PC-3 (cell line): ENCODE measurements at regions not wholly inside any gene's neighbourhood (a gene's known extent, or its start where the extent isn't known, plus 50 kb on each side); places are given as distances from the start of the nearest gene placed in this dataset.

Experiments
- EZH2 ChIP-seq: fragments of 300-600 bp; sonication (generic); IDR thresholded peaks from one replicate; pipeline ENCODE4 v1.6.1; 2017; ENCODE audit warnings: antibody characterized with exemption, mild to moderate bottlenecking, low read length; ENCODE audit not compliant: unreplicated experiment
- EZH2phosphoT487 ChIP-seq: fragments of 300-600 bp; sonication (generic); IDR thresholded peaks from 2 replicates; pipeline ENCODE4 v1.6.1; 2018; ENCODE audit warnings: mild to moderate bottlenecking, antibody characterized with exemption, low read length, borderline replicate concordance
- TF ChIP-seq, protein P1 (sequence below): fragments of 300-600 bp; sonication (generic); conservative IDR thresholded peaks from 2 replicates; pipeline ENCODE4 v1.5.1; 2017; ENCODE audit warnings: antibody characterized with exemption, low read depth, mild to moderate bottlenecking, low read length

DNA sequence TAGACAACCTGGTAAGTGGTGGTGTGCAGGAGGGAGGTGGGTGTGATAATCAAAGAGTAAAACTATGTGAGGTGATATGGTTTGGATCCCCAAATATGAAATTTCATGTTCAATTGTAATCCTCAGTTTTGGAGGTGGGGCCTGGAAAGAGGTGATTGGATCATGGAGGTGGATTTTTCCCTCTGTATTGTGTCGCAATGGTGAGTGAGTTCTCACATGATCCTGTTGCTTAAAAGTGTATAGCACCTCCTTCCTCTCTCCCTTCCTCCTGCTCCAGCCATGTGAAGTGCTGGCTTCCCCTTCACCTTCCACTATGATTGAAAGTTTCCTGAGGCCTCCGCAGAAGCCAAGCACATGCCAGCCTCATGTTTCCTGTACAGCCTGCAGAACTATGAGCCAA lies 270.2 kb upstream of the FOXG1 start:
- TF ChIP-seq, protein P1, sequence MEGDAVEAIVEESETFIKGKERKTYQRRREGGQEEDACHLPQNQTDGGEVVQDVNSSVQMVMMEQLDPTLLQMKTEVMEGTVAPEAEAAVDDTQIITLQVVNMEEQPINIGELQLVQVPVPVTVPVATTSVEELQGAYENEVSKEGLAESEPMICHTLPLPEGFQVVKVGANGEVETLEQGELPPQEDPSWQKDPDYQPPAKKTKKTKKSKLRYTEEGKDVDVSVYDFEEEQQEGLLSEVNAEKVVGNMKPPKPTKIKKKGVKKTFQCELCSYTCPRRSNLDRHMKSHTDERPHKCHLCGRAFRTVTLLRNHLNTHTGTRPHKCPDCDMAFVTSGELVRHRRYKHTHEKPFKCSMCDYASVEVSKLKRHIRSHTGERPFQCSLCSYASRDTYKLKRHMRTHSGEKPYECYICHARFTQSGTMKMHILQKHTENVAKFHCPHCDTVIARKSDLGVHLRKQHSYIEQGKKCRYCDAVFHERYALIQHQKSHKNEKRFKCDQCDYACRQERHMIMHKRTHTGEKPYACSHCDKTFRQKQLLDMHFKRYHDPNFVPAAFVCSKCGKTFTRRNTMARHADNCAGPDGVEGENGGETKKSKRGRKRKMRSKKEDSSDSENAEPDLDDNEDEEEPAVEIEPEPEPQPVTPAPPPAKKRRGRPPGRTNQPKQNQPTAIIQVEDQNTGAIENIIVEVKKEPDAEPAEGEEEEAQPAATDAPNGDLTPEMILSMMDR, result no peak
- TF ChIP-seq EZH2phosphoT487 (no peak), EZH2 (no peak)
